Type B pancreatic cell (in vitro differentiated cells): ENCODE measurements at regions not wholly inside any gene's neighbourhood (a gene's known extent, or its start where the extent isn't known, plus 50 kb on each side); places are given as distances from the start of the nearest gene placed in this dataset.
"Not testable (repeated sequence)": the region's sequence is repeated elsewhere in the genome, so short reads cannot be mapped to it uniquely, and the experiment has no call there.

ENCODE experiments used
- DNase-seq: peaks from one replicate; pipeline ENCODE4 v3.0.0; 2021; ENCODE audit warnings: mixed read lengths; ENCODE audit not compliant: unreplicated experiment; ENCODE audit errors: extremely low spot score
- H3K27ac Mint-ChIP-seq: 2 replicates; pipeline ENCODE4 v1.8.0; 2021; ENCODE audit warnings: mild to moderate bottlenecking, mixed read lengths
- H3K27me3 Mint-ChIP-seq: 2 replicates; pipeline ENCODE4 v1.8.0; 2021; ENCODE audit warnings: mixed read lengths
- H3K36me3 Mint-ChIP-seq: 2 replicates; pipeline ENCODE4 v1.8.0; 2021; ENCODE audit warnings: mixed read lengths
- H3K4me1 Mint-ChIP-seq: one replicate; pipeline ENCODE4 v1.8.0; 2021; ENCODE audit warnings: mixed read lengths; ENCODE audit not compliant: unreplicated experiment
- H3K4me3 Mint-ChIP-seq: 2 replicates; pipeline ENCODE4 v1.8.0; 2021; ENCODE audit warnings: mild to moderate bottlenecking, mixed read lengths
- H3K9me3 Mint-ChIP-seq: 2 replicates; pipeline ENCODE4 v1.8.0; 2021; ENCODE audit warnings: mixed read lengths
- CTCF ChIP-seq: fragments of 200-600 bp; sonication (generic); conservative IDR thresholded peaks from 2 replicates; pipeline ENCODE4 v1.5.0; 2021; ENCODE audit warnings: antibody characterized with exemption, mild to moderate bottlenecking

GRCh38 chr14:106013879-106014376 lies 487.5 kb downstream of the TMEM121 start:
- H3K4me1 Mint-ChIP-seq, result no peaks in the 10 kb centered on the region
- no peak overlapping the region for H3K27ac Mint-ChIP-seq
- DNase-seq, result no peak
- no peak overlapping the region for H3K4me3 Mint-ChIP-seq
- H3K27me3 Mint-ChIP-seq, result no peaks in the 10 kb centered on the region
- peaks cover 13% of the 10 kb centered on the region for H3K9me3 Mint-ChIP-seq
- H3K36me3 Mint-ChIP-seq, result no peaks in the 10 kb centered on the region
- no peak for TF ChIP-seq CTCF

- not testable (repeated sequence) for H3K36me3 Mint-ChIP-seq
- H3K9me3 Mint-ChIP-seq, result peaks cover 16% of the 10 kb centered on the region
Observed at GRCh38 chr14:106017952-106018351, 491.6 kb downstream of the TMEM121 start.

GRCh38 chr14:106021832-106022231 lies 495.4 kb downstream of the TMEM121 start:
- Mint-ChIP-seq H3K27ac (no peak overlapping the region), H3K36me3 (no peaks in the 10 kb centered on the region), H3K4me3 (no peak overlapping the region), H3K4me1 (no peaks in the 10 kb centered on the region), H3K27me3 (no peaks in the 10 kb centered on the region), H3K9me3 (peaks cover 4% of the 10 kb centered on the region)
- TF ChIP-seq CTCF, result no peak
- no peak for DNase-seq

More at GRCh38 chr14:106017952-106018351, 491.6 kb downstream of the TMEM121 start:
- not testable (repeated sequence) for H3K4me1 Mint-ChIP-seq, H3K27me3 Mint-ChIP-seq, DNase-seq, H3K4me3 Mint-ChIP-seq, H3K27ac Mint-ChIP-seq

GRCh38 chr14:106022648-106023047 lies 496.3 kb downstream of the TMEM121 start:
- not testable (repeated sequence) for H3K4me1 Mint-ChIP-seq, H3K27me3 Mint-ChIP-seq, H3K27ac Mint-ChIP-seq, H3K9me3 Mint-ChIP-seq, DNase-seq, H3K4me3 Mint-ChIP-seq, H3K36me3 Mint-ChIP-seq

DNA sequence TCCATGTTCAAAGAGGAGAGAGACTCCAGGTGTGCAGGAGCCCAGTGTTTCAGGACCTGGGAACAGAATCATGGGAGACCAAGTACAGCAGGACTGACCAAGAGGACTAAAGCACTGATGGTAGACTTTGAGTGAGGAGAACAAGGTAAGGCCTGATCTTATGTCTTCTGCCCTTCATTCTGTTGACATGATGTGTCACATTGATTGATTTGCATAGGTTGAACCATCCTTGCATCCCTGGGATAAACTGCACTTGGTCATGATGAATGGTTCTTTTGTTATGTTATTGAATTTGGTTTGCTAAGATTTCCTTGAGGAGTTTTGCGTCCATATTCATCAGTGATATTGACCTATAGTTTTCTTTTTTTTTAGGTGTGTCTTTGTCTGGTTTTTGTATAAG lies 497.0 kb downstream of the TMEM121 start:
- no peak overlapping the region for H3K27ac Mint-ChIP-seq
- no peaks in the 10 kb centered on the region for H3K4me1 Mint-ChIP-seq
- no peaks in the 10 kb centered on the region for H3K36me3 Mint-ChIP-seq
- H3K27me3 Mint-ChIP-seq, result no peaks in the 10 kb centered on the region
- H3K9me3 Mint-ChIP-seq, result peaks cover 10% of the 10 kb centered on the region
- no peak overlapping the region for H3K4me3 Mint-ChIP-seq
- TF ChIP-seq CTCF, result no peak
- DNase-seq, result no peak

GRCh38 chr14:106024983-106025604 lies 498.7 kb downstream of the TMEM121 start:
- Mint-ChIP-seq H3K27me3 (no peaks in the 10 kb centered on the region), H3K9me3 (peaks cover 15% of the 10 kb centered on the region), H3K27ac (no peak overlapping the region), H3K4me1 (no peaks in the 10 kb centered on the region), H3K4me3 (no peak overlapping the region), H3K36me3 (no peaks in the 10 kb centered on the region)
- no peak for DNase-seq
- TF ChIP-seq CTCF, result no peak

DNA sequence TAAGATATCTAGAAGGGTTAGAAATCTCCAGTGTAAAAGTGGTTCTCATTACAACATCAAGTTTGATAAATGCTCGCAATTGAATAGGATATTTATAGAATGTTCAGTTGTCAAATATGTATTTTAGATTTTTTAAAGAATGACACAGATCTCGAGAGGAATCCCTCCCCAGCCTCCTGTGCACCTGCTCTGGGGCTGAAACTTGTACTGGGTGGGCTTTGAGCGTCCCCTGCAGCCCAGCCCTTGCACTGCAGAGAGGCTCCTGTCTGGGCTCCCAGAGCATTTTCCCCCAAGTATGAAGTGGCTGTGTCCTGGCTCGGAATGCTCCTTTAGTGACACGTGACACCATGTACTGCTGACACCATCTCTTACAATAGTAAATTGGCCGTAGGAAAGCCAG lies 499.6 kb downstream of the TMEM121 start:
- TF ChIP-seq CTCF, result no peak
- H3K27me3 Mint-ChIP-seq, result no peaks in the 10 kb centered on the region
- no peak overlapping the region for H3K27ac Mint-ChIP-seq
- no peaks in the 10 kb centered on the region for H3K36me3 Mint-ChIP-seq
- H3K4me3 Mint-ChIP-seq, result no peak overlapping the region
- DNase-seq, result no peak
- H3K4me1 Mint-ChIP-seq, result no peaks in the 10 kb centered on the region
- peaks cover 15% of the 10 kb centered on the region for H3K9me3 Mint-ChIP-seq

DNA sequence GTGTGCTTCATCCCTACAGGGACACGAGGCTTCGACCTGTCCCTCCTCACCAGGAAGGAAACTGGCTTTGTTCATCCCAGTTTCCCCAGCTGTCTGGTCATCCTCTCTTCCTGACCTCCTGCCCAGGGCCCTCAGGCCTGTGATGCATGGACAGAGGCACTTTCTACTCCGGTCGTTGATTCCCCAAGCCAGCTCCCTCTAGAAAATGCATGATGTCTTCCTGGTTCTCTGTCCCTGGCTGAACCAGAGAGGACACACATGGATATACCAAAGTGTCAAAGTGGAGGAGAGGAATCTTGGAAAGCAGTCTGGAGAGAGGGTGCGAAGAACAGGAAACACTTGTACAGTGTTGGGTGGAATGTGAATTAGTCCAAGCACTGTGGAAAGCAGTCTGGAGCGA lies 501.4 kb downstream of the TMEM121 start:
- H3K27ac Mint-ChIP-seq, DNase-seq, H3K36me3 Mint-ChIP-seq, H3K4me3 Mint-ChIP-seq, H3K27me3 Mint-ChIP-seq, H3K4me1 Mint-ChIP-seq: not testable (repeated sequence)
- H3K9me3 Mint-ChIP-seq, result peaks cover 19% of the 10 kb centered on the region
